NT2/D1 (cell line): ENCODE measurements at regions not wholly inside any gene's neighbourhood (a gene's known extent, or its start where the extent isn't known, plus 50 kb on each side); places are given as distances from the start of the nearest gene placed in this dataset.

Experiments used
- SUZ12 ChIP-seq: IDR thresholded peaks from 2 replicates; pipeline ENCODE4 v1.6.1; 2011; ENCODE audit not compliant: insufficient read length, insufficient read depth; ENCODE audit errors: extremely low read depth
- YY1 ChIP-seq: IDR thresholded peaks from 2 replicates; pipeline ENCODE4 v1.6.1; 2011; ENCODE audit not compliant: insufficient read length, insufficient read depth
- ZNF274 ChIP-seq: IDR thresholded peaks from 2 replicates; pipeline ENCODE4 v1.6.1; 2011; ENCODE audit warnings: mild to moderate bottlenecking, low read depth, low read length

- TF ChIP-seq ZNF274 (no peak), YY1 (no peak), SUZ12 (no peak)
These were observed 413.8 kb upstream of the TMTC1 start for GRCh38 chr12:30197392-30198057.
